SH-SY5Y (cell line): ENCODE measurements at regions not wholly inside any gene's neighbourhood (a gene's known extent, or its start where the extent isn't known, plus 50 kb on each side); places are given as distances from the start of the nearest gene placed in this dataset.

Experiments
- GATA2 ChIP-seq: IDR thresholded peaks from 2 replicates; pipeline ENCODE4 v1.6.1; 2011; ENCODE audit warnings: mild to moderate bottlenecking, low read depth, low read length
- GATA3 ChIP-seq: IDR thresholded peaks from 2 replicates; pipeline ENCODE4 v1.6.1; 2011; ENCODE audit warnings: low read depth, mild to moderate bottlenecking, low read length, moderate library complexity

DNA sequence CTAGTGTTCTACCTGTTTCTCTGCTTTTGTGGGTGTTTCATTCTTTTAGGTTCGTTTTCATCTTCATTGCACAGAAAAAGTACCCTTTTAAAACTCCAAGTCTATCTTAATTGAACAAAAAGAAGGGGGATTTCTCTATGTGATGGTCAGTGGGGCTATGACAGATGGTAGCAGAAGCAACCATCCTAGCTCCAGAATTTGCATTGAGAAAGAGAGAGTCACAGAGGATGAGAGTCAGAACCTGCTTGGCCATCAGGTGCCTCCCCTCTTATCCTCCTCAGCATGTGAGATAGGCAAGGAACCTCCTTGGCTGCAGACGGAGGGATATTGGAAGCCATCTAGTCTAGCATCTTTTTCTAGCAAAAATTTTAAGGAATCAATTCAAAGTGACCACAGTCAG lies 398.0 kb upstream of the DCC start:
- TF ChIP-seq GATA3, result no peak
- TF ChIP-seq GATA2, result no peak
